ENCODE measurements at regions not wholly inside any gene's neighbourhood (a gene's known extent, or its start where the extent isn't known, plus 50 kb on each side); places are given as distances from the start of the nearest gene placed in this dataset.

GRCh38 chrX:40282348-40282747 lies 184.6 kb upstream of the BCOR start:
- H3K27ac Mint-ChIP-seq = no peak overlapping the region
- ATAC-seq (replicated peaks) (no peak), DNase-seq (no peak)
- H3K27me3 Mint-ChIP-seq = peaks cover 0 to 15% of the 10 kb centered on the region in 2 donors
- peaks cover 10% of the 10 kb centered on the region in 2 donors for H3K4me1 Mint-ChIP-seq
- peaks cover 3 to 9% of the 10 kb centered on the region in 2 donors for H3K9me3 Mint-ChIP-seq
- peaks cover 0 to 3% of the 10 kb centered on the region in 2 donors for H3K36me3 Mint-ChIP-seq
- no peak overlapping the region for H3K4me3 Mint-ChIP-seq

- Mint-ChIP-seq H3K27me3 (peaks cover 0 to 15% of the 10 kb centered on the region in 2 donors), H3K4me1 (peaks cover 10% of the 10 kb centered on the region in 2 donors), H3K9me3 (peaks cover 3 to 9% of the 10 kb centered on the region in 2 donors), H3K27ac (no peak overlapping the region), H3K4me3 (no peak overlapping the region), H3K36me3 (peaks cover 0 to 3% of the 10 kb centered on the region in 2 donors)
- ATAC-seq (replicated peaks) (peak; percentile 64 to 69), DNase-seq (no peak)
Measured at GRCh38 chrX:40281336-40282005, 183.7 kb upstream of the BCOR start.

- peaks cover 0 to 15% of the 10 kb centered on the region in 2 donors for H3K27me3 Mint-ChIP-seq
- H3K27ac Mint-ChIP-seq = no peak overlapping the region
- no peak overlapping the region for H3K4me3 Mint-ChIP-seq
- no peak for DNase-seq
- H3K4me1 Mint-ChIP-seq = peaks cover 10% of the 10 kb centered on the region in 2 donors
- peaks cover 0 to 3% of the 10 kb centered on the region in 2 donors for H3K36me3 Mint-ChIP-seq
- no peaks in the 10 kb centered on the region for H3K9me3 Mint-ChIP-seq
- ATAC-seq (replicated peaks) = no peak
Measured at GRCh38 chrX:40279762-40280161, 182.0 kb upstream of the BCOR start.

GRCh38 chrX:40279091-40279430 lies 181.3 kb upstream of the BCOR start:
- DNase-seq (no peak), ATAC-seq (replicated peaks) (no peak)
- H3K27ac Mint-ChIP-seq = no peak overlapping the region
- H3K4me1 Mint-ChIP-seq = peaks cover 10% of the 10 kb centered on the region in 2 donors
- H3K27me3 Mint-ChIP-seq = peaks cover 0 to 15% of the 10 kb centered on the region in 2 donors
- H3K36me3 Mint-ChIP-seq = peaks cover 0 to 3% of the 10 kb centered on the region in 2 donors
- H3K9me3 Mint-ChIP-seq = no peaks in the 10 kb centered on the region
- no peak overlapping the region for H3K4me3 Mint-ChIP-seq

- no peak overlapping the region for H3K4me3 Mint-ChIP-seq
- DNase-seq (no peak), ATAC-seq (replicated peaks) (no peak)
- peaks cover 0 to 3% of the 10 kb centered on the region in 2 donors for H3K36me3 Mint-ChIP-seq
- H3K27ac Mint-ChIP-seq = no peak overlapping the region
- H3K27me3 Mint-ChIP-seq = peaks cover 0 to 15% of the 10 kb centered on the region in 2 donors
- no peaks in the 10 kb centered on the region for H3K9me3 Mint-ChIP-seq
- H3K4me1 Mint-ChIP-seq = peaks cover 10% of the 10 kb centered on the region in 2 donors
Measured at GRCh38 chrX:40278340-40279090, 180.8 kb upstream of the BCOR start.

GRCh38 chrX:40277672-40278071 lies 179.9 kb upstream of the BCOR start:
- peaks cover 0 to 3% of the 10 kb centered on the region in 2 donors for H3K36me3 Mint-ChIP-seq
- no peak for DNase-seq
- H3K4me1 Mint-ChIP-seq = peaks cover 10 to 14% of the 10 kb centered on the region in 2 donors
- H3K4me3 Mint-ChIP-seq = no peak overlapping the region
- peaks cover 5 to 15% of the 10 kb centered on the region in 2 donors for H3K27me3 Mint-ChIP-seq
- no peak for ATAC-seq (replicated peaks)
- H3K9me3 Mint-ChIP-seq = no peaks in the 10 kb centered on the region
- no peak overlapping the region for H3K27ac Mint-ChIP-seq

GRCh38 chrX:40273356-40274050 lies 175.7 kb upstream of the BCOR start:
- Mint-ChIP-seq H3K27me3 (peaks cover 6 to 7% of the 10 kb centered on the region in 2 donors), H3K4me1 (peaks cover 0 to 12% of the 10 kb centered on the region in 2 donors), H3K27ac (no peak overlapping the region), H3K9me3 (no peaks in the 10 kb centered on the region), H3K36me3 (peaks cover 0 to 3% of the 10 kb centered on the region in 2 donors), H3K4me3 (no peak overlapping the region)
- no peak for DNase-seq
- peak in 1 of 2 donors; percentile 27 for ATAC-seq (replicated peaks)

- Mint-ChIP-seq H3K9me3 (no peaks in the 10 kb centered on the region), H3K27me3 (peaks cover 4 to 6% of the 10 kb centered on the region in 2 donors), H3K4me1 (peaks cover 2 to 15% of the 10 kb centered on the region in 2 donors), H3K36me3 (peaks cover 0 to 3% of the 10 kb centered on the region in 2 donors), H3K27ac (no peak overlapping the region), H3K4me3 (no peak overlapping the region)
- ATAC-seq (replicated peaks) = no peak
- DNase-seq = no peak
Measured at GRCh38 chrX:40272776-40273175, 175.0 kb upstream of the BCOR start.

- Mint-ChIP-seq H3K9me3 (no peaks in the 10 kb centered on the region), H3K27ac (no peak overlapping the region), H3K36me3 (peaks cover 0 to 3% of the 10 kb centered on the region in 2 donors), H3K27me3 (peaks cover 4 to 6% of the 10 kb centered on the region in 2 donors), H3K4me3 (no peak overlapping the region), H3K4me1 (peaks cover 8 to 21% of the 10 kb centered on the region in 2 donors)
- ATAC-seq (replicated peaks) (no peak), DNase-seq (no peak)
Measured at GRCh38 chrX:40272141-40272540, 174.4 kb upstream of the BCOR start.

GRCh38 chrX:40268188-40268520 lies 170.4 kb upstream of the BCOR start:
- Mint-ChIP-seq H3K36me3 (no peaks in the 10 kb centered on the region), H3K9me3 (no peaks in the 10 kb centered on the region), H3K4me3 (no peak overlapping the region), H3K27ac (peak overlapping the region; percentile 56), H3K4me1 (peaks cover 13 to 31% of the 10 kb centered on the region in 2 donors), H3K27me3 (peaks cover 6 to 9% of the 10 kb centered on the region in 2 donors)
- DNase-seq (no peak), ATAC-seq (replicated peaks) (no peak)

GRCh38 chrX:40267334-40268187 lies 169.8 kb upstream of the BCOR start:
- Mint-ChIP-seq H3K4me3 (peak overlapping the region; percentile 79 to 84), H3K36me3 (no peaks in the 10 kb centered on the region), H3K27ac (peak overlapping the region; percentile 56), H3K27me3 (peaks cover under 1 to 9% of the 10 kb centered on the region in 2 donors), H3K4me1 (peaks cover 16 to 26% of the 10 kb centered on the region in 2 donors), H3K9me3 (no peaks in the 10 kb centered on the region)
- ATAC-seq (replicated peaks) = peak; percentile 76 to 79
- peak; percentile 55 for DNase-seq

- Mint-ChIP-seq H3K4me1 (peaks cover 16 to 27% of the 10 kb centered on the region in 2 donors), H3K36me3 (no peaks in the 10 kb centered on the region), H3K27me3 (peaks cover 0 to 9% of the 10 kb centered on the region in 2 donors), H3K27ac (peak overlapping the region; percentile 56), H3K4me3 (peak overlapping the region; percentile 79 to 84), H3K9me3 (no peaks in the 10 kb centered on the region)
- peak; percentile 49 to 53 for ATAC-seq (replicated peaks)
- DNase-seq = peak; percentile 26
Measured at GRCh38 chrX:40266490-40267333, 169.0 kb upstream of the BCOR start.

- Mint-ChIP-seq H3K4me3 (no peak overlapping the region), H3K27me3 (peaks cover 0 to 9% of the 10 kb centered on the region in 2 donors), H3K4me1 (peaks cover 19 to 34% of the 10 kb centered on the region in 2 donors), H3K36me3 (no peaks in the 10 kb centered on the region), H3K9me3 (no peaks in the 10 kb centered on the region), H3K27ac (no peak overlapping the region)
- DNase-seq (no peak), ATAC-seq (replicated peaks) (no peak)
Measured at GRCh38 chrX:40265936-40266335, 168.2 kb upstream of the BCOR start.

All from stimulated activated naive B cell treated with anti-CD40 and anti-IgM and Interleukin-4, amounts not matched to agents 10 μg/mL and 1 μg/mL and 100 μg/mL, for 72 hours (primary cell).